ENCODE measurements at regions not wholly inside any gene's neighbourhood (a gene's known extent, or its start where the extent isn't known, plus 50 kb on each side); places are given as distances from the start of the nearest gene placed in this dataset.

DNA sequence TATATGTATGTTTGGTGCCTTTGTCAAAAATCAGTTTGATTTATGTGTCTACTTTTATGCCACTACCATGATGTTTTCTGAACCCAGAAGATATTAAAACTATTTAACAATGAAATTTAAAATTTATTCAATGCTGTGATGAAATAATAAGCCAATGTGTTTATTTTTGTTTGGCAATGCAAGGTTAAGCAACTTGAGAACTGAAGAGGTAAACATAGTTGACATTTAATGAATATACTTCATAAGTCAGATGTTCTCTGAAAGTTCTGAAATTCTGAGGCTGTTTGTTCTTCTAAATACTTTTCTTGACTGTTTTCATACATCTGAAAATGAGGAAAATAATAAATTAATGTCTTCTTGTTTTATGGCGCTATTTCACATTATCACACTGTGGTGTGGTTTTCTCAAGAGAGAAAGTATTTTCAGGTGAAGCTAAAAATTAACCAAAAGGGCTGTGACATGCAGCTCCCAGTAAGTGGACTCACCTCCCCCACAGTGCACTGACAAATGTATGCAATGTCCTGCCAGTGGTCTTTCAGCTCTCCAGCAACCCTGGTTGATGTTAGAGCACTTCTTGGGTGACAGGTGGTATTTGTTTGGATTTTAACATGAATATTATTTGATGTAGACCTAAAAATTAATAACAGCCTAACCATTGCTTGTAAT lies 863.6 kb upstream of the SALL3 start:
- DNase-seq (ENCODE audit: low read depth), result no peak
- H3K4me3 ChIP-seq (ENCODE audit: low read depth, low read length), result no peak overlapping the region
- TF ChIP-seq, protein P1, sequence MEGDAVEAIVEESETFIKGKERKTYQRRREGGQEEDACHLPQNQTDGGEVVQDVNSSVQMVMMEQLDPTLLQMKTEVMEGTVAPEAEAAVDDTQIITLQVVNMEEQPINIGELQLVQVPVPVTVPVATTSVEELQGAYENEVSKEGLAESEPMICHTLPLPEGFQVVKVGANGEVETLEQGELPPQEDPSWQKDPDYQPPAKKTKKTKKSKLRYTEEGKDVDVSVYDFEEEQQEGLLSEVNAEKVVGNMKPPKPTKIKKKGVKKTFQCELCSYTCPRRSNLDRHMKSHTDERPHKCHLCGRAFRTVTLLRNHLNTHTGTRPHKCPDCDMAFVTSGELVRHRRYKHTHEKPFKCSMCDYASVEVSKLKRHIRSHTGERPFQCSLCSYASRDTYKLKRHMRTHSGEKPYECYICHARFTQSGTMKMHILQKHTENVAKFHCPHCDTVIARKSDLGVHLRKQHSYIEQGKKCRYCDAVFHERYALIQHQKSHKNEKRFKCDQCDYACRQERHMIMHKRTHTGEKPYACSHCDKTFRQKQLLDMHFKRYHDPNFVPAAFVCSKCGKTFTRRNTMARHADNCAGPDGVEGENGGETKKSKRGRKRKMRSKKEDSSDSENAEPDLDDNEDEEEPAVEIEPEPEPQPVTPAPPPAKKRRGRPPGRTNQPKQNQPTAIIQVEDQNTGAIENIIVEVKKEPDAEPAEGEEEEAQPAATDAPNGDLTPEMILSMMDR (conservative IDR thresholded peaks at IDR 0.05; ENCODE audit: low read depth, low read length), result no peak

DNA sequence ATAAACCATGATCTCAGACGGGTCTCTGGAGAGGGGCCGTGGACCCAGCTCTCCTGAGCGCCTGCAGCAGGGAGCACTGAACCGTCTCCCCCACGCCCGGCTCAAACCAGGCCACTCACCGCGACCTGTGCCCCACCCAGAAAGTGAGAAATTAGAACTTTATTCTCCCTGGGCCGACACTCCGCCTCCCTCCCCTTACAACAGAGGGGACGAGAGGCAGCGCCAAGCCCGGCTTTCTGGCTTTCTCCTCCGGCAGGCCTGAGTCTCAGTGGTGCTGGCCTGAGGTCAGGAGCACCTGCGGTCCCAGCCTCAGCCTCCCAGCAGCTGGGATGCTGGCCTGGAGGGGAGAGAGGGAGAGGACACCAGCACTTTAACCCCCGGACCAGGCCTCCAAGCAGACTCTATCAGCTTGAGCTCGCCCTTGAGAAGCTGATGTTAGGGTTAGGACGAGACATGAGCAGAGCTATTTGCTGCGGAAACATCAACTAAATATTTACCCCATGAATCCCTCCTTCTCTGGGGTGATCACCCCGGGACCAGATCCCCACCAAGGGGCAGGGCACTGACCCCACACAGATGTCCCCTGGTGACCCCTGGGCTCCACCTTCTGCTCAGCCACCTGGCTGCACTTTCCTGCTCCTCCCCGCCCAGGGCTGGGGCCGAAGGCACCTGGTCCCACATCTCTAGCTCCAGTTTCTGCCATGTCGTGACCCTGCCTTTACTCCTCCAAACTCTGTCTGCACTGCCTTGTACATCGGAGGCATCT lies 856.3 kb upstream of the SALL3 start:
- TF ChIP-seq, protein P1 (conservative IDR thresholded peaks at IDR 0.05; ENCODE audit: low read depth, low read length), result no peak
- DNase-seq (ENCODE audit: low read depth), result no peak
- H3K4me3 ChIP-seq (ENCODE audit: low read depth, low read length), result no peak overlapping the region

DNA sequence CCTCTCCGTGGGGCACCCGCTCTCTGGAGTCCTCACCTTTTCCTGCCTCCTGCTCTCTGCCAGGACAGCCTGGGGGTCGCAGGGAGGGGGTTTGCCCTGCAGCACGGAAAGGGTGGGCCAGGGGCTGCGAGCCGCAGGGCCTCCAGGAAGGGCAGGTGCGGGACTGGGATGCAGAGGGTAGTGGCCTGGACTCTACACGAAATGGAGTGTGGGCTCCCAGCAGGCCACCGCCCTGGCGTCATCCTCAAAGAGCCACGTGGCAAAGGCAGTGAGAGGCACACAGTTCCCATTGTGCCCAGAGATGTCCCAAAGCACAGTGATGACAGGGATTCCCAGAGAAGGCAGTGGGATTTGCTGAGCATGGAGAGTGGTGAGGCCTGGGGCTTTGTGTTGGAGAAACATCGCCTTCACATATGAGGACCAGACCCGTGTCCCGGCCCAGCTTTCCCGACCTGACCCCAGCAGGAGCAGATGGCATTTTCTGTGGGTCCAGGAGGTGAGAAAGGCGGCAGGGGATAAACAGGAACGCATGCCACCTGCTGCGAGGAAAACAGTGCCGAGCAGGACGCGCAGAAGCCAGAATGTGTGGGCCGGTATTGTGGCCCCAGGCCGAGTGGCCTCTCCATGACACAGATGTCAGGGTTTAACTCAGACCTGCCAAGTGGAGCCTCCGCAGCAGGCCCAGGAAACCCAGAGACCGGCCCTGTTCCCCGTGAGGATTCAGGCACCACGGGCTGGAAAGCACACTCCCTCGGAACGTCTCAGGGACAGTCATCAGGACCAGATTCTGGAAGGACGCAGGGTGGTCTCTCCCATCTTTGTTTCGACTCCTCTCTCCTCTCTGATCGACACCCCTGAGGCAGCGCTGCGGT lies 855.5 kb upstream of the SALL3 start:
- TF ChIP-seq, protein P1 (conservative IDR thresholded peaks at IDR 0.05; ENCODE audit: low read depth, low read length), result no peak
- no peak for DNase-seq (ENCODE audit: low read depth)
- no peak overlapping the region for H3K4me3 ChIP-seq (ENCODE audit: low read depth, low read length)

DNA sequence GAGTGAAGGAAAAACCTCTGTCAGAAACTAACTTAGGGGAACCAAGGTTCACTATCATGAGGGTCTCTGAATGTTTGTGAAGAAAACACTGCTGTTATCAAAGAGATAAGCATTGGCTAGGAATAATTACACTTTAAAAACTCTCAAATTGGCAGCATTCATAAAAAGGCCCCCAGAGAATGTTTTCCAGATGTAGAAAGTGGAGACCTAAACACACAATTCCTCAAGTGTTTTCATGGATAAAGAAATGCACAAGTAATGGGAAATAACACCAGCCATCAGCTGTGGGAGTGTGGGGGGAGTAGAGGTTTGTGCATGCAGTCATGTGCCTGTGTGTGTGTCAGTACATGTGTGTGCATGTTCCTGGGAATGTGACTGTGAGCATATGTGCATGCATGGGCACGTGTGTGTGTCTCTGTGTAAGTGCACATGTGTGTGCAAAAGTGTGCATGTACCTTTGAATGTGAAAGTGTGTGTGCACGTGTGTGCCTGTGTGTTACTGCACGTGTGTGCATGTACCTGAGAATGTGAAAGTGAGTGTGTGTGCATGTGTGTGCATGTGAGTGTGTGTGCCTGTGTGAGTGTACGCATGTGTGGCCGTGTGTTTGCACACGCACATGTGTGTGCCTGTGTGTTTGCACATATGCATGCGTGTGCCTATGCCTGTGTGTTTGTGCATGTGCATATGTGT lies 854.3 kb upstream of the SALL3 start:
- TF ChIP-seq, protein P1 (conservative IDR thresholded peaks at IDR 0.05; ENCODE audit: low read depth, low read length), result no peak
- no peak overlapping the region for H3K4me3 ChIP-seq (ENCODE audit: low read depth, low read length)
- DNase-seq (ENCODE audit: low read depth), result no peak

DNA sequence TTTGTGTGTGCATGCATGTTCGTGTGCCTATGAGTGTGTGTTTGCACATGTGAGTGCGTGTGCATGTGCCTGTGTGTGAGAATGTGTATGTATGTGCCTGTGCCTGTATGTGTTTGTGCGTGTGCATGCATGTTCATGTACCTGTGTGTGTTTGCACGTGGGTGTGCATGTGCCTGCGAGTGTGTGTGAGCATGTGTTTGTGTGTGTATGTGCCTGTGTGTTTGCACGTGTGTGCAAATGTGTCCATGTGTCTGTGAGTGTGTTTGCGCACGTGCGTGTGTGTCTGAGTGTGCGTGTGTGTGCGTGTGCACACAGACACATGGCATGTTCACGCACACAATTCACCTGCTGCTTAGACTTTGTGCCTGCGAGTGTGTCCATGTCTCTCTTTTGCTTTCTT lies 853.5 kb upstream of the SALL3 start:
- TF ChIP-seq, protein P1 (conservative IDR thresholded peaks at IDR 0.05; ENCODE audit: low read depth, low read length), result no peak
- DNase-seq (ENCODE audit: low read depth), result no peak

DNA sequence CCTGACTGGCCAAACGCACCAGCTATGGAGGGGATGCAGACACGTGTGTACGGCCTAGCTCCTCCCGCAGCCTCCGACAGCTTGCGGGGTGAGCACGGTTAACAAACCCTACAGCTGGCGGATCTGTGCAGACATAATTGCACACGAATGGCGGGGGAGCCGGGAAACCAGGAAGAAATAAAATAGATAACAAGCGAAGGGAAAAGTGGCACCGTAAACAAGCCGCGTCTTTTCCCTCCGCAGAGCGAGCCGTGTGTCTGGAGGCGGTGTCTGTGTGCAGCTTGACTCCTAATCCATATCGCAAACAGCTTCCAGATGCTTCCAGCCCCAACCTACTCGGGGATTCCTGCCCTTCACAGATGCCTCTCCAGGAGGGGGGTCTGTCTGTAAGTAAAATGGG lies 853.1 kb upstream of the SALL3 start:
- DNase-seq (ENCODE audit: low read depth), result no peak
- no peak overlapping the region for H3K4me3 ChIP-seq (ENCODE audit: low read depth, low read length)

More for the DNA sequence above, 853.5 kb upstream of the SALL3 start:
- H3K4me3 ChIP-seq (ENCODE audit: low read depth, low read length), result no peak overlapping the region

More for the DNA sequence above, 853.1 kb upstream of the SALL3 start:
- TF ChIP-seq, protein P1 (conservative IDR thresholded peaks at IDR 0.05; ENCODE audit: low read depth, low read length), result no peak
